H9 (cell line): ENCODE measurements at regions not wholly inside any gene's neighbourhood (a gene's known extent, or its start where the extent isn't known, plus 50 kb on each side); places are given as distances from the start of the nearest gene placed in this dataset.

Experiments used
- DNase-seq: peaks from one replicate; pipeline ENCODE4 v3.0.0-alpha.2; 2017
- H2AFZ ChIP-seq: one replicate; pipeline ENCODE4 v1.6.1; 2013; ENCODE audit warnings: mild to moderate bottlenecking, low read length, control low read depth, moderate library complexity
- H2AK5ac ChIP-seq: 2 replicates; pipeline ENCODE4 v1.6.1; 2013; ENCODE audit warnings: low read length, control low read depth, mixed read lengths; ENCODE audit not compliant: insufficient read length
- H2BK120ac ChIP-seq: one replicate; pipeline ENCODE4 v1.6.1; 2013; ENCODE audit warnings: low read depth, mild to moderate bottlenecking, low read length, control low read depth, inconsistent platforms; ENCODE audit not compliant: poor library complexity, severe bottlenecking
- H2BK12ac ChIP-seq: 2 replicates; pipeline ENCODE4 v1.6.1; 2013; ENCODE audit warnings: low read length, control low read depth, mixed read lengths, low read depth; ENCODE audit not compliant: insufficient read length
- H2BK15ac ChIP-seq: 2 replicates; pipeline ENCODE4 v1.6.1; 2013; ENCODE audit warnings: low read depth, low read length, control low read depth
- H2BK20ac ChIP-seq: one replicate; pipeline ENCODE4 v1.6.1; 2013; ENCODE audit warnings: low read depth, mild to moderate bottlenecking, low read length, control low read depth, inconsistent platforms; ENCODE audit not compliant: poor library complexity, severe bottlenecking
- H2BK5ac ChIP-seq: 2 replicates; pipeline ENCODE4 v1.6.1; 2013; ENCODE audit warnings: low read length, control low read depth, mixed read lengths; ENCODE audit not compliant: insufficient read length
- H3K14ac ChIP-seq: 2 replicates; pipeline ENCODE4 v1.6.1; 2013; ENCODE audit warnings: low read length, control low read depth; ENCODE audit not compliant: insufficient read depth
- H3K18ac ChIP-seq: 2 replicates; pipeline ENCODE4 v1.6.1; 2013; ENCODE audit warnings: low read depth, mild to moderate bottlenecking, mixed read lengths, low read length, control low read depth; ENCODE audit not compliant: insufficient read length
- H3K23ac ChIP-seq: 2 replicates; pipeline ENCODE4 v1.6.1; 2013; ENCODE audit warnings: low read length, control low read depth, mixed read lengths, low read depth; ENCODE audit not compliant: insufficient read length
- H3K23me2 ChIP-seq: 2 replicates; pipeline ENCODE4 v1.6.1; 2013; ENCODE audit warnings: low read depth, mild to moderate bottlenecking, mixed read lengths, low read length, control low read depth; ENCODE audit not compliant: insufficient read length, poor library complexity, severe bottlenecking
- H3K27ac ChIP-seq: 2 replicates; pipeline ENCODE4 v1.5.1; 2013; ENCODE audit warnings: low read length, control low read depth, mixed read lengths, low read depth; ENCODE audit not compliant: insufficient read length
- H3K27me3 ChIP-seq: 2 replicates; pipeline ENCODE4 v1.6.1; 2013; ENCODE audit warnings: low read length, control low read depth, inconsistent platforms; ENCODE audit not compliant: insufficient read depth
- H3K4ac ChIP-seq: 2 replicates; pipeline ENCODE4 v1.6.1; 2013; ENCODE audit warnings: low read depth, mild to moderate bottlenecking, control low read depth, inconsistent platforms, low read length, moderate library complexity
- H3K4me1 ChIP-seq: 2 replicates; pipeline ENCODE4 v1.6.1; 2013; ENCODE audit warnings: low read length, control low read depth, inconsistent platforms; ENCODE audit not compliant: insufficient read depth
- H3K4me2 ChIP-seq: 2 replicates; pipeline ENCODE4 v1.6.1; 2013; ENCODE audit warnings: low read length, control low read depth, mixed read lengths; ENCODE audit not compliant: insufficient read length, insufficient read depth
- H3K56ac ChIP-seq: 2 replicates; pipeline ENCODE4 v1.6.1; 2013; ENCODE audit warnings: low read depth, mild to moderate bottlenecking, mixed read lengths, low read length, control low read depth; ENCODE audit not compliant: insufficient read length
- H3K79me1 ChIP-seq: 2 replicates; pipeline ENCODE4 v1.6.1; 2013; ENCODE audit warnings: low read depth, mild to moderate bottlenecking, moderate library complexity, low read length, control low read depth, inconsistent platforms; ENCODE audit not compliant: insufficient read depth, poor library complexity, severe bottlenecking
- H3K79me2 ChIP-seq: 2 replicates; pipeline ENCODE4 v1.6.1; 2013; ENCODE audit warnings: low read length, control low read depth, inconsistent platforms; ENCODE audit not compliant: insufficient read depth
- H3K9ac ChIP-seq: 2 replicates; pipeline ENCODE4 v1.6.1; 2013; ENCODE audit warnings: low read length, control low read depth, mixed read lengths; ENCODE audit not compliant: insufficient read length; ENCODE audit errors: extremely low read depth
- H3K9me3 ChIP-seq: one replicate; pipeline ENCODE4 v1.6.1; 2013; ENCODE audit warnings: low read depth, low read length, inconsistent platforms; ENCODE audit not compliant: control insufficient read depth
- H3T11ph ChIP-seq: one replicate; pipeline ENCODE4 v1.6.1; 2013; ENCODE audit warnings: mild to moderate bottlenecking, low read length, control low read depth, inconsistent platforms
- H4K20me1 ChIP-seq: one replicate; pipeline ENCODE4 v1.6.1; 2013; ENCODE audit not compliant: control insufficient read depth, insufficient read length, insufficient read depth
- H4K5ac ChIP-seq: 2 replicates; pipeline ENCODE4 v1.6.1; 2013; ENCODE audit warnings: low read depth, mild to moderate bottlenecking, mixed read lengths, low read length, control low read depth; ENCODE audit not compliant: insufficient read length
- H4K8ac ChIP-seq: replicated peaks from 2 replicates; pipeline ENCODE4 v1.6.1; 2013; ENCODE audit warnings: low read length, control low read depth, mixed read lengths, low read depth; ENCODE audit not compliant: insufficient read length
- H4K91ac ChIP-seq: 2 replicates; pipeline ENCODE4 v1.6.1; 2013; ENCODE audit warnings: low read depth, mild to moderate bottlenecking, moderate library complexity, mixed read lengths, low read length, control low read depth; ENCODE audit not compliant: insufficient read length
- H3K27ac Mint-ChIP-seq, 3 experiments: 2 replicates in 2 of 3; 3 replicates in 1 of 3; pipeline ENCODE4 v1.8.0; 2020 to 2021; ENCODE audit warnings: mixed read lengths in 3 of 3, mild to moderate bottlenecking in 1 of 3, moderate library complexity in 1 of 3
- H3K27me3 Mint-ChIP-seq: 2 replicates; pipeline ENCODE4 v1.8.0; 2021; ENCODE audit warnings: low read depth, mild to moderate bottlenecking, moderate library complexity, mixed read lengths
- H3K36me3 Mint-ChIP-seq, 3 experiments: 2 replicates in 2 of 3; 3 replicates in 1 of 3; pipeline ENCODE4 v1.8.0; 2020 to 2021; ENCODE audit warnings: low read depth in 3 of 3, mixed read lengths in 3 of 3; ENCODE audit not compliant: insufficient read depth in 1 of 3
- H3K4me1 Mint-ChIP-seq, 2 experiments: 2 replicates each; pipeline ENCODE4 v1.8.0; 2020; ENCODE audit warnings: mixed read lengths in 2 of 2
- H3K4me3 Mint-ChIP-seq, 2 experiments: 2 replicates in 1 of 2; 3 replicates in 1 of 2; pipeline ENCODE4 v1.8.0; 2020 to 2021; ENCODE audit warnings: mild to moderate bottlenecking in 2 of 2, mixed read lengths in 2 of 2, moderate library complexity in 1 of 2
- H3K9me3 Mint-ChIP-seq, 2 experiments: 2 replicates in 1 of 2; 3 replicates in 1 of 2; pipeline ENCODE4 v1.8.0; 2020; ENCODE audit warnings: mild to moderate bottlenecking in 2 of 2, mixed read lengths in 2 of 2, moderate library complexity in 1 of 2
- WGBS: extraction: QIAGEN DNeasy Blood & Tissue Kit; methylation state at CpG from one replicate; pipeline ENCODE4 v1.1.7; 2013; ENCODE audit warnings: missing lambda C conversion rate, low lambda C conversion rate, mixed read lengths; ENCODE audit not compliant: insufficient read length; ENCODE audit errors: extremely low coverage; 5-methylcytosine and 5-hydroxymethylcytosine counted together
- TF ChIP-seq, protein P1 (sequence below): fragments of 200-600 bp; sonication (generic); conservative IDR thresholded peaks from 3 replicates; pipeline ENCODE4 v1.8.0; 2021; ENCODE audit warnings: antibody characterized with exemption, mild to moderate bottlenecking

GRCh38 chr10:43901744-43902504 is 253.2 kb upstream of the ZNF32 start:
- Histone ChIP-seq H3K27me3 (no peaks in the 10 kb centered on the region), H3K9me3 (no peaks in the 10 kb centered on the region), H2AK5ac (no peak overlapping the region), H3K79me1 (no peaks in the 10 kb centered on the region), H3K4ac (no peak overlapping the region), H3K23ac (no peak overlapping the region), H2BK15ac (no peak overlapping the region), H4K91ac (no peak overlapping the region), H3K4me1 (no peaks in the 10 kb centered on the region), H3K27ac (no peak overlapping the region), H3K18ac (no peak overlapping the region), H4K5ac (no peak overlapping the region), H2AFZ (no peak overlapping the region), H3T11ph (no peak overlapping the region), H3K79me2 (no peaks in the 10 kb centered on the region), H3K56ac (no peak overlapping the region), H2BK120ac (no peak overlapping the region), H3K4me2 (no peak overlapping the region), H3K14ac (no peak overlapping the region), H2BK5ac (no peak overlapping the region), H4K8ac (no peak overlapping the region), H2BK12ac (no peak overlapping the region), H2BK20ac (no peak overlapping the region), H3K23me2 (no peaks in the 10 kb centered on the region), H3K9ac (no peak overlapping the region), H4K20me1 (no peaks in the 10 kb centered on the region)
- peaks cover 5% of the 10 kb centered on the region for H3K27me3 Mint-ChIP-seq
- H3K9me3 Mint-ChIP-seq, result no peaks in the 10 kb centered on the region
- no peak overlapping the region for H3K27ac Mint-ChIP-seq
- no peaks in the 10 kb centered on the region for H3K4me1 Mint-ChIP-seq
- DNase-seq, result no peak
- WGBS, result no CpG with 5 or more reads among the region's 9 CpGs
- no peaks in the 10 kb centered on the region for H3K36me3 Mint-ChIP-seq
- TF ChIP-seq, protein P1, sequence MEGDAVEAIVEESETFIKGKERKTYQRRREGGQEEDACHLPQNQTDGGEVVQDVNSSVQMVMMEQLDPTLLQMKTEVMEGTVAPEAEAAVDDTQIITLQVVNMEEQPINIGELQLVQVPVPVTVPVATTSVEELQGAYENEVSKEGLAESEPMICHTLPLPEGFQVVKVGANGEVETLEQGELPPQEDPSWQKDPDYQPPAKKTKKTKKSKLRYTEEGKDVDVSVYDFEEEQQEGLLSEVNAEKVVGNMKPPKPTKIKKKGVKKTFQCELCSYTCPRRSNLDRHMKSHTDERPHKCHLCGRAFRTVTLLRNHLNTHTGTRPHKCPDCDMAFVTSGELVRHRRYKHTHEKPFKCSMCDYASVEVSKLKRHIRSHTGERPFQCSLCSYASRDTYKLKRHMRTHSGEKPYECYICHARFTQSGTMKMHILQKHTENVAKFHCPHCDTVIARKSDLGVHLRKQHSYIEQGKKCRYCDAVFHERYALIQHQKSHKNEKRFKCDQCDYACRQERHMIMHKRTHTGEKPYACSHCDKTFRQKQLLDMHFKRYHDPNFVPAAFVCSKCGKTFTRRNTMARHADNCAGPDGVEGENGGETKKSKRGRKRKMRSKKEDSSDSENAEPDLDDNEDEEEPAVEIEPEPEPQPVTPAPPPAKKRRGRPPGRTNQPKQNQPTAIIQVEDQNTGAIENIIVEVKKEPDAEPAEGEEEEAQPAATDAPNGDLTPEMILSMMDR, result no peak
- H3K4me3 Mint-ChIP-seq, result no peak overlapping the region
